ENCODE measurements at regions not wholly inside any gene's neighbourhood (a gene's known extent, or its start where the extent isn't known, plus 50 kb on each side); places are given as distances from the start of the nearest gene placed in this dataset.

DNA sequence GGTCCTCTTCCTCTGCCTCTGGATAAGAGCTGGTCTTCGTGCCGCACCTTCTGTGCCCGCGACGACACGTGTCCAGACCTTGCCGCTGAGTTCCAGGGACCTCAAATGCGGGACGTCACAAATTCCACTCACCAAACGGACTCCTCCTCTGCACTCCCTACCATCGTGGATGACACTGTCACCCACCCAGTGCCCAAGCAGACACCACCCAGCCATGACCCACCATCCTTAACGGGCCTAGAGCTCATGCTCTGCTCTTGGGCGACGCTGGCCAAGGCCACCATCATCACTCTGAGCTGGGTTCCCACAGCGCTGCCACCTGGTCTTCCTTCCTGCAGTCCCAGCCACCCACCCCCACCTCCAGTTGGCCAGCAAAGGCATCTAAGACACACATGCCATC, 96.4 kb upstream of the RPL38 start:
- TF ChIP-seq, protein P1, sequence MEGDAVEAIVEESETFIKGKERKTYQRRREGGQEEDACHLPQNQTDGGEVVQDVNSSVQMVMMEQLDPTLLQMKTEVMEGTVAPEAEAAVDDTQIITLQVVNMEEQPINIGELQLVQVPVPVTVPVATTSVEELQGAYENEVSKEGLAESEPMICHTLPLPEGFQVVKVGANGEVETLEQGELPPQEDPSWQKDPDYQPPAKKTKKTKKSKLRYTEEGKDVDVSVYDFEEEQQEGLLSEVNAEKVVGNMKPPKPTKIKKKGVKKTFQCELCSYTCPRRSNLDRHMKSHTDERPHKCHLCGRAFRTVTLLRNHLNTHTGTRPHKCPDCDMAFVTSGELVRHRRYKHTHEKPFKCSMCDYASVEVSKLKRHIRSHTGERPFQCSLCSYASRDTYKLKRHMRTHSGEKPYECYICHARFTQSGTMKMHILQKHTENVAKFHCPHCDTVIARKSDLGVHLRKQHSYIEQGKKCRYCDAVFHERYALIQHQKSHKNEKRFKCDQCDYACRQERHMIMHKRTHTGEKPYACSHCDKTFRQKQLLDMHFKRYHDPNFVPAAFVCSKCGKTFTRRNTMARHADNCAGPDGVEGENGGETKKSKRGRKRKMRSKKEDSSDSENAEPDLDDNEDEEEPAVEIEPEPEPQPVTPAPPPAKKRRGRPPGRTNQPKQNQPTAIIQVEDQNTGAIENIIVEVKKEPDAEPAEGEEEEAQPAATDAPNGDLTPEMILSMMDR (IDR thresholded peaks at IDR 0.05), result no peak
- TF ChIP-seq POLR2AphosphoS5 (IDR thresholded peaks at IDR 0.05), result no peak
- TF ChIP-seq POLR2A (IDR thresholded peaks at IDR 0.05), result no peak
- H3K9me3 ChIP-seq, result no peaks in the 10 kb centered on the region
- no peak overlapping the region for H3K27ac ChIP-seq
- no peak for DNase-seq (ENCODE audit: low spot score)
- H3K4me1 ChIP-seq (replicated peaks), result no peaks in the 10 kb centered on the region
- H3K36me3 ChIP-seq, result no peaks in the 10 kb centered on the region
- peaks cover 4% of the 10 kb centered on the region for H3K27me3 ChIP-seq (replicated peaks; ENCODE audit: insufficient read depth)
- WGBS, result 95% methylated on average over 15 of the region's 15 CpGs
- intact Hi-C loops (cut with DNase I), result no loop called here
- H3K4me3 ChIP-seq, result no peak overlapping the region

GRCh38 chr17:74108126-74108705, 95.3 kb upstream of the RPL38 start:
- Histone ChIP-seq H3K4me1 (replicated peaks) (no peaks in the 10 kb centered on the region), H3K27ac (no peak overlapping the region), H3K4me3 (no peak overlapping the region), H3K9me3 (no peaks in the 10 kb centered on the region), H3K36me3 (no peaks in the 10 kb centered on the region), H3K27me3 (replicated peaks; ENCODE audit: insufficient read depth) (peaks cover 4% of the 10 kb centered on the region)
- DNase-seq (ENCODE audit: low spot score), result no peak
- TF ChIP-seq POLR2A (IDR thresholded peaks at IDR 0.05) (no peak), POLR2AphosphoS5 (IDR thresholded peaks at IDR 0.05) (no peak)
- TF ChIP-seq, protein P1 (IDR thresholded peaks at IDR 0.05), result no peak
- intact Hi-C loops (cut with DNase I), result no loop called here
- WGBS, result 59% methylated on average over 12 of the region's 12 CpGs

DNA sequence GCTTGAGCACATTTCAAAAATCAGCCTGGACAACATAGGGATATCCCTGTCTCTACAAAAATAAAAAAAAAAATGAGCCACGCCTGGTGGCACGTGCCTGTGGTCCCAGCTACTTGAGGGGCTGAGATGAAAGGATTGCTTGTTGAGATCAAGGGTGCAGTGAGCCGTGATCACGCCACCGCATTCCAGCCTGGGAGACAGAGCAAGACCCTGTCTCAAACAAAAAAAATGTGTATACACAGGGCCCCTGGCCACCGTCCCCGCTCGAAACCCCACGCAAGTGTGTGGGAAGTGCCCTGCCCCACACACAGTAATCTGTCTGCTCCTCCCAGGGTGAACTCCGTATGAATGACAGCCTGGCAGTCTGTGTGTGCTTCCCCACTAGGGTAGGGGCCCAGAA, 93.0 kb upstream of the RPL38 start:
- H3K4me1 ChIP-seq (replicated peaks), result no peaks in the 10 kb centered on the region
- H3K27ac ChIP-seq, result no peak overlapping the region
- H3K9me3 ChIP-seq, result no peaks in the 10 kb centered on the region
- DNase-seq (ENCODE audit: low spot score), result no peak
- no peak for TF ChIP-seq POLR2AphosphoS5 (IDR thresholded peaks at IDR 0.05)
- TF ChIP-seq, protein P1 (IDR thresholded peaks at IDR 0.05), result no peak
- no peak for TF ChIP-seq POLR2A (IDR thresholded peaks at IDR 0.05)
- no peak overlapping the region for H3K4me3 ChIP-seq
- 24% methylated on average over 10 of the region's 10 CpGs for WGBS
- intact Hi-C loops (cut with DNase I), result no loop called here
- H3K27me3 ChIP-seq (replicated peaks; ENCODE audit: insufficient read depth), result peaks cover 12% of the 10 kb centered on the region
- H3K36me3 ChIP-seq, result no peaks in the 10 kb centered on the region

- peaks cover 13% of the 10 kb centered on the region for H3K27me3 ChIP-seq (replicated peaks; ENCODE audit: insufficient read depth)
- no peaks in the 10 kb centered on the region for H3K36me3 ChIP-seq
- H3K4me3 ChIP-seq, result no peak overlapping the region
- intact Hi-C loops (cut with DNase I), result no loop called here
- H3K9me3 ChIP-seq, result no peaks in the 10 kb centered on the region
- TF ChIP-seq, protein P1 (IDR thresholded peaks at IDR 0.05), result no peak
- TF ChIP-seq POLR2AphosphoS5 (IDR thresholded peaks at IDR 0.05) (no peak), POLR2A (IDR thresholded peaks at IDR 0.05) (no peak)
- 97% methylated on average over 37 of the region's 41 CpGs for WGBS
- no peak for DNase-seq (ENCODE audit: low spot score)
- H3K4me1 ChIP-seq (replicated peaks), result no peaks in the 10 kb centered on the region
- H3K27ac ChIP-seq, result no peak overlapping the region
These were observed 90.2 kb upstream of the RPL38 start for GRCh38 chr17:74113326-74113725.

- H3K36me3 ChIP-seq, result no peaks in the 10 kb centered on the region
- H3K4me3 ChIP-seq, result no peak overlapping the region
- no peaks in the 10 kb centered on the region for H3K9me3 ChIP-seq
- H3K27ac ChIP-seq, result no peak overlapping the region
- H3K4me1 ChIP-seq (replicated peaks), result no peaks in the 10 kb centered on the region
- DNase-seq (ENCODE audit: low spot score), result no peak
- no peak for TF ChIP-seq POLR2A (IDR thresholded peaks at IDR 0.05)
- TF ChIP-seq, protein P1 (IDR thresholded peaks at IDR 0.05), result no peak
- TF ChIP-seq POLR2AphosphoS5 (IDR thresholded peaks at IDR 0.05), result no peak
- WGBS, result 65% methylated on average over 23 of the region's 23 CpGs
- intact Hi-C loops (cut with DNase I), result no loop called here
- peaks cover 13% of the 10 kb centered on the region for H3K27me3 ChIP-seq (replicated peaks; ENCODE audit: insufficient read depth)
These were observed 89.5 kb upstream of the RPL38 start for GRCh38 chr17:74113952-74114351.

Measured in prostate gland (tissue), 2 donors.